ENCODE measurements at regions not wholly inside any gene's neighbourhood (a gene's known extent, or its start where the extent isn't known, plus 50 kb on each side); places are given as distances from the start of the nearest gene placed in this dataset.

DNA sequence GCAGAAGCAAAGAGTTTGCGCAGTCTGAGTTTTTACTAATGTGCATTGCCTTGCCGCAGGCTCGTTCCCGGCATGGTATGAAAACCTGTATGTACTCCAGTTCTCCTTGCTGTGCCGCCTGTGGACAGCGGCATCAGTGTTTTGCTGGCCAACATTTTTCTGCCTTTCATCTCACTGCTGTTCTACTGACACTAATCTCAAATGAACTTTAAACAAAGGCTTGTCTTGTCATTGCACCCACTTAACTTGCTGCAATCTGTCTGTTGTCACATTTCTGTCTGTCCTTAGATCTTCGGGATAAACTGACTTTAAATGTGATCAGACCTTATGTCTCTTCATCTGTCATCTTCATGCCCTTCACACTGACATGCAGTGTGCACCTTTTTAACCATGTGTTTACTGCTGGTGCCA, 71.7 kb upstream of the ZNRF2 start:
- no peaks in the 10 kb centered on the region for H3F3A ChIP-seq (ENCODE audit: insufficient read depth, low read length)
- no peaks in the 10 kb centered on the region for H3K79me2 ChIP-seq (ENCODE audit: insufficient read depth, low read length)
- H3K27ac ChIP-seq (ENCODE audit: low read depth, low read length, poor library complexity, severe bottlenecking) = no peak overlapping the region
- TF ChIP-seq, protein P1, sequence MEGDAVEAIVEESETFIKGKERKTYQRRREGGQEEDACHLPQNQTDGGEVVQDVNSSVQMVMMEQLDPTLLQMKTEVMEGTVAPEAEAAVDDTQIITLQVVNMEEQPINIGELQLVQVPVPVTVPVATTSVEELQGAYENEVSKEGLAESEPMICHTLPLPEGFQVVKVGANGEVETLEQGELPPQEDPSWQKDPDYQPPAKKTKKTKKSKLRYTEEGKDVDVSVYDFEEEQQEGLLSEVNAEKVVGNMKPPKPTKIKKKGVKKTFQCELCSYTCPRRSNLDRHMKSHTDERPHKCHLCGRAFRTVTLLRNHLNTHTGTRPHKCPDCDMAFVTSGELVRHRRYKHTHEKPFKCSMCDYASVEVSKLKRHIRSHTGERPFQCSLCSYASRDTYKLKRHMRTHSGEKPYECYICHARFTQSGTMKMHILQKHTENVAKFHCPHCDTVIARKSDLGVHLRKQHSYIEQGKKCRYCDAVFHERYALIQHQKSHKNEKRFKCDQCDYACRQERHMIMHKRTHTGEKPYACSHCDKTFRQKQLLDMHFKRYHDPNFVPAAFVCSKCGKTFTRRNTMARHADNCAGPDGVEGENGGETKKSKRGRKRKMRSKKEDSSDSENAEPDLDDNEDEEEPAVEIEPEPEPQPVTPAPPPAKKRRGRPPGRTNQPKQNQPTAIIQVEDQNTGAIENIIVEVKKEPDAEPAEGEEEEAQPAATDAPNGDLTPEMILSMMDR (IDR thresholded peaks at IDR 0.05; ENCODE audit: low read length) = no peak
- TF ChIP-seq EZH2 (IDR thresholded peaks at IDR 0.05; ENCODE audit: borderline replicate concordance, low read length) = no peak
- H3K4me2 ChIP-seq (ENCODE audit: low read length) = no peak overlapping the region
- no peak overlapping the region for H3K9ac ChIP-seq (ENCODE audit: low read length)
- H3K4me1 ChIP-seq (ENCODE audit: insufficient read depth, low read length, severe bottlenecking) = peaks cover 12% of the 10 kb centered on the region
- no peaks in the 10 kb centered on the region for H4K20me1 ChIP-seq (ENCODE audit: insufficient read depth, low read length)
- no peak overlapping the region for H3K4me3 ChIP-seq (ENCODE audit: low read depth, low read length, poor library complexity, severe bottlenecking)
- H2AFZ ChIP-seq (ENCODE audit: low read length) = no peak overlapping the region
- no peaks in the 10 kb centered on the region; the same call in 1 of the 2 replicates for H3K36me3 ChIP-seq (ENCODE audit: insufficient read depth, low read length)
- H3K27me3 ChIP-seq (ENCODE audit: insufficient read depth, low read length) = no peaks in the 10 kb centered on the region
- H3K9me3 ChIP-seq (ENCODE audit: low read length) = no peaks in the 10 kb centered on the region
- no peaks in the 10 kb centered on the region for H3K9me2 ChIP-seq (ENCODE audit: low read depth, low read length)

DNA sequence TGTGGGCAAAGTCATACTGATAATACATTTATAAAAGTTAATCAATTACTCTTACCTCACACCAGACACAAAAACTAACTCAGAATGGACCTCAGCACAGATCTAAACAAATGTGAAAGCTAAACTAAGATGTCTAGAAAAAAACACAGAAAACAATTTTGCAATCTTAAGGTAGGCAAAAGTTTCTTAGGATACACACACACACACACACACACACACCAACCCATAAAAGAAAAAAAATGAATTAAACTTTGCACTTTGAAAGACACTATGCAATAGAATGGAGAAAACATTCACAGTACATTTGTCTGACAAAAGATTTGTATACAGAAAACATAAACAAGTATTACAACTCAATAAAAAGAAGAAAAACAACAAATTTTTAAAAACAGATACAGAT, 70.8 kb upstream of the ZNRF2 start:
- H2AFZ ChIP-seq (ENCODE audit: low read length) = no peak overlapping the region
- H3K9ac ChIP-seq (ENCODE audit: low read length) = no peak overlapping the region
- H3K27me3 ChIP-seq (ENCODE audit: insufficient read depth, low read length) = no peaks in the 10 kb centered on the region
- no peak overlapping the region for H3K4me2 ChIP-seq (ENCODE audit: low read length)
- H3K27ac ChIP-seq (ENCODE audit: low read depth, low read length, poor library complexity, severe bottlenecking) = no peak overlapping the region
- no peaks in the 10 kb centered on the region; the same call in 1 of the 2 replicates for H3K36me3 ChIP-seq (ENCODE audit: insufficient read depth, low read length)
- H3K9me3 ChIP-seq (ENCODE audit: low read length) = no peaks in the 10 kb centered on the region
- no peaks in the 10 kb centered on the region for H3K9me2 ChIP-seq (ENCODE audit: low read depth, low read length)
- H3F3A ChIP-seq (ENCODE audit: insufficient read depth, low read length) = no peaks in the 10 kb centered on the region
- TF ChIP-seq, protein P1 (IDR thresholded peaks at IDR 0.05; ENCODE audit: low read length) = no peak
- no peak for TF ChIP-seq EZH2 (IDR thresholded peaks at IDR 0.05; ENCODE audit: borderline replicate concordance, low read length)
- peaks cover 12% of the 10 kb centered on the region for H3K4me1 ChIP-seq (ENCODE audit: insufficient read depth, low read length, severe bottlenecking)
- no peak overlapping the region for H3K4me3 ChIP-seq (ENCODE audit: low read depth, low read length, poor library complexity, severe bottlenecking)
- H4K20me1 ChIP-seq (ENCODE audit: insufficient read depth, low read length) = no peaks in the 10 kb centered on the region
- no peaks in the 10 kb centered on the region for H3K79me2 ChIP-seq (ENCODE audit: insufficient read depth, low read length)

DNA sequence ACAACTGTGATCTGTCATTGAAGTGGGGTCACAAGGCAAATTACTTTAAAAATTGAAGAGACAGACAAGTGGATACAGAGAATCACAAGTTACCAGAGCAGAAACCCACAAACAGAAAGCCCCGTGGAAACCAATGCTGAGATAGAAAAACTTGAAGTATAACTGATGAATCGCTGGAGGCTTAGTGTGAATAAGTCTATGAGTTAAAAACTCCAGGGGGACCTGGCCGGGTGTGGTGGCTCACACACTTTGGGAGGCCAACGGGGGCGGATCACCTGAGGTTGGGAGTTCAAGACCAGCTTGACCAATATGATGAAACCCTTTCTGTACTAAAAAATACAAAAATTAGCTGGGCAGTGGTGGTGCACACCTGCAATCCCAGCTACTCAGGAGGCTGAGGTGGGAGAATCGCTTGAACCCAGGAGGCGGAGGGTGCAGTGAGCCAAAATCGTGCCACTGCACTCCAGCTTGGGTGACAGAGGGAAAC, 69.7 kb upstream of the ZNRF2 start:
- no peaks in the 10 kb centered on the region; the same call in 1 of the 2 replicates for H3K36me3 ChIP-seq (ENCODE audit: insufficient read depth, low read length)
- no peaks in the 10 kb centered on the region for H3K27me3 ChIP-seq (ENCODE audit: insufficient read depth, low read length)
- peaks cover 8% of the 10 kb centered on the region for H3K9me3 ChIP-seq (ENCODE audit: low read length)
- H3K4me1 ChIP-seq (ENCODE audit: insufficient read depth, low read length, severe bottlenecking) = peaks cover 12% of the 10 kb centered on the region
- no peaks in the 10 kb centered on the region for H4K20me1 ChIP-seq (ENCODE audit: insufficient read depth, low read length)
- H3K27ac ChIP-seq (ENCODE audit: low read depth, low read length, poor library complexity, severe bottlenecking) = no peak overlapping the region
- no peak overlapping the region for H3K9ac ChIP-seq (ENCODE audit: low read length)
- H3K4me3 ChIP-seq (ENCODE audit: low read depth, low read length, poor library complexity, severe bottlenecking) = no peak overlapping the region
- H3K4me2 ChIP-seq (ENCODE audit: low read length) = no peak overlapping the region
- no peaks in the 10 kb centered on the region for H3F3A ChIP-seq (ENCODE audit: insufficient read depth, low read length)
- no peaks in the 10 kb centered on the region for H3K9me2 ChIP-seq (ENCODE audit: low read depth, low read length)
- H2AFZ ChIP-seq (ENCODE audit: low read length) = no peak overlapping the region
- no peaks in the 10 kb centered on the region for H3K79me2 ChIP-seq (ENCODE audit: insufficient read depth, low read length)
- no peak for TF ChIP-seq EZH2 (IDR thresholded peaks at IDR 0.05; ENCODE audit: borderline replicate concordance, low read length)
- TF ChIP-seq, protein P1 (IDR thresholded peaks at IDR 0.05; ENCODE audit: low read length) = no peak
